ENCODE measurements at regions not wholly inside any gene's neighbourhood (a gene's known extent, or its start where the extent isn't known, plus 50 kb on each side); places are given as distances from the start of the nearest gene placed in this dataset.
"Not testable (repeated sequence)": the region's sequence is repeated elsewhere in the genome, so short reads cannot be mapped to it uniquely, and the experiment has no call there.

DNA sequence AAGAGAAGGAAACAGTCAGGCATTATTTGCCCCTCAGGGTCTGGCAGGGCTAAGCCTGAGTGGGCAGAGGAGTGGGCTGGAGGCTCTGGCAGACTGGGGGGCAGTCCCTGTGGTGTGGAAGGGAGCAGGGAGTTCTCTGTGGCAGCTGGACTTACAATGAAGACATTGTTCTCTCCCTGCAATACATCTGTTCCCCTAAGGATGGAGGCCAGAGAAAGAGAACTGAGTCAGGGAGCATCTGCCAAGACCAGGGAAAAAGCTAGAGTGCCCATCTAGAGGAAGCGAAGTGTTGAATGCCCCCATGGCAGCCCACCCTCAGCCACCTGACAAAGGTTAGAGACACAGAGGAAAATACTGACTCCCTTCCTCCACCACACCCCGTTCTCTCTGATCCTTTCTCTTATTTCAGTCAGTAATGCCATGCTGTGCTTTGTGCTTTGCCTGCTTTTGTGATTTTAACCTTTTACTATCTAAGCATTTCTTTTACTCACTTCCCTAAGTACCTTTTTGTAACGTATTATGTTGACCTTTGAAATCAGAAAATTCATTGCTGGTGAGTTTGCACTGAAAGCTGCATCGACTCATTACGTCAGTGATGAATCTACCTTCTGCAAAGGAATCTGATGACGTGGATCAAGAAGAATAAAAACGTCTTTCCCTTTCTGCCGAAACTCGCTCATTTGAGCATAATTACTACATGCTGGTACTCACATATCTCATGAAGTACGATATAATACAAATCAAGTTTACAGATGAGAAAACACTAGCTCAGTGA is 76.0 kb downstream of the ACTL7B start:
- FAIRE-seq (no peak), DNase-seq (ENCODE audit: insufficient read length, low spot score) (no peak)
- TF ChIP-seq POLR2A (IDR thresholded peaks at IDR 0.05; ENCODE audit: low read depth, low read length) = no peak

DNA sequence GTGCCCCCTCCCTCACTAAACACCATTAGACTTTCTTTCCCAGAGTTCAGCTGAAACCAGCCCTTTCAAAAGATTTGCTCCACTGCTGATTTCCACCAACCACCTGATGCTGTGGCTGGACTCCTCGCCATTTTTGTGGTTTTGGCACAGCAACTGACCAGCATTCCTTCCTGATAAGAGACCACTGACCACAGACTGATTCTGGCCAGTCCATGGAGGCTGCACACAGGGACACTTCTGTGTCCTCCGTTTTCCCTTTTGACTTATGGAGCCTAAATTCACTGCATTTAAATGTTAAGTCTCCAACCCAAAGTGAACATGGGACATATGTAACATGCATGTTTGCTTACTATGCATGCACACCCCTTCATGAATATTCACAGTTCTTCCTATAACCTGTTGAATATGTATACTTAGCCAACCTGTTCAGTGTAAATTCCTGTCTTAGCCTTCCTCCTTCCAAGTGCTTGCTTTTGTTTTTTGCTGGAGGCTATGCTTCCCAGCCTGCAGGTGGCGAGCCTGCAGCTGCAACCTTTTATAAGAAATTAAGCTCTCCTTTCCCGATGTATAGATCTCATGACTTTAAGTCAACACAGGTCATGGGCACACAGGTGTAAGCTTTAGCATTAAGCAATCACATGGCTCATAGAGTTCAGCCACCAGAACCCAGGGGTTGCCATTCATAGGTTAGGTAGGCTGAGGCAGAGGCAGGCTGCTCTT is 78.7 kb downstream of the ACTL7B start:
- TF ChIP-seq POLR2A (IDR thresholded peaks at IDR 0.05; ENCODE audit: low read depth, low read length) = no peak
- peak; percentile 27 for FAIRE-seq
- DNase-seq (ENCODE audit: insufficient read length, low spot score) = peak; percentile 16

DNA sequence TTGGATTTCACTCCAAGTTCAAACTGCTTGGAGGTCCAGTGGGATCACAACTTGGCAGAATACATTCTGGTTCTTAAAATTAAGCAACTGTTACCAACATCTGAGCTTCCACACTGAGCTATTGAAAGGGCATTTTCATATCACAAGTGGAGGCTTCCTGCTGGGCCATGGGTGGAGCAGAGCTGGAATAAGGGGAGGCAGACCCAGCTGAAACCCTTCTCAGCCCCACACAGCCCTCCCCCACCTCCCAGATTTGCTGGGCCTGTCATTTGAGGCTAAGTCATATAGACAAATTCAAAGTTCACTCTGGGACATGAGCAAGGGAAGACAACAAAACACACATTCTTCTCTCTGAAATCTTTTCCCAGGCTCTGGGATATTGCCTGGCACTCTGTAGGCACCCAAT is 79.9 kb downstream of the ACTL7B start:
- TF ChIP-seq POLR2A (IDR thresholded peaks at IDR 0.05; ENCODE audit: low read depth, low read length) = no peak
- FAIRE-seq (no peak), DNase-seq (ENCODE audit: insufficient read length, low spot score) (no peak)

DNA sequence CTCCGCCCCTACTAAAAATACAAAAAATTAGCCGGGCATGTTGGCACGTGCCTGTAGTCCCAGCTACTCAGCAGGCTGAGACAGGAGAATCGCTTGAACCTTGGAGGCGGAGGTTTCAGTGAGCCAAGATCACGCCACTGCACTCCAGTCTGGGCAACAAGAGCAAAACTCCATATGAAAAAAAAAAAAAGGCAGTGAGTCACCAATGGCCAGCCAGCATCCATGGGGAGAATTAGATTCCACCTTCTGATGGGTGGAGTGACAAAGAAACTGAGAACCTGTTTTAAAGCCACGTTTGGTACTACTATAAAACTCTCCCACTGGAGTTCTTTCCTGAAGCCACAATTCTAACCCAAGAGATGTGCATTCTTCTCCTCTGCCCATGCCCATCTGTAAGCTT is 81.7 kb downstream of the ACTL7B start:
- FAIRE-seq; DNase-seq (ENCODE audit: insufficient read length, low spot score): not testable (repeated sequence)

DNA sequence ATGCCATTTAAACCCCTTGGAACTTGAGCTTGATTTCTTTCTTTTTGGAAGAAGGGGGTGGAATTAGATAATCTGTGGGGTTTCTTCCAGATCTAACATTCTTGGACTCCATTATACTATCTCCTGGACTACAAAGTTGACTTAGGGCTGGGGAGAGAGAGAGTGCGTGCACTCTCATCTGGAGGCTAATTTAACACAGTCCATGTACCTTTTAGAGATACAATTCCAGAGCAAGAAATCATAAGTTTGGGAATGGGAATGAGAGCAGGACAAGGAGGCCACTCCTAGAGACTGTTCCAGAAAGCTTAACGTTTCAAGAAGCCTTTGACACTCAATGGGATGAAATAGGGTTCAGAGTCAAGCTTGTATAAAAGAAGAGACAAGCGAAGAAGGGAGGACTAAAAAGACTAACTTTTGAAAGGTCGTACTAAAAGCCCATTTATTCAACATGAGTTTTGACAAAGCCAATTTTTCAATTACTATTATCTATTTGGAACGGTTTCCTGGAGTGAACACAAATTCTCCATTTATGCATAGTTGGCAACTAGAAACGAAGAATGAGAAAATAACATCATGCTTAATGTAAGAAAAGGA is 83.4 kb downstream of the ACTL7B start:
- DNase-seq (ENCODE audit: insufficient read length, low spot score) = no peak
- FAIRE-seq = no peak
- TF ChIP-seq POLR2A (IDR thresholded peaks at IDR 0.05; ENCODE audit: low read depth, low read length) = no peak

DNA sequence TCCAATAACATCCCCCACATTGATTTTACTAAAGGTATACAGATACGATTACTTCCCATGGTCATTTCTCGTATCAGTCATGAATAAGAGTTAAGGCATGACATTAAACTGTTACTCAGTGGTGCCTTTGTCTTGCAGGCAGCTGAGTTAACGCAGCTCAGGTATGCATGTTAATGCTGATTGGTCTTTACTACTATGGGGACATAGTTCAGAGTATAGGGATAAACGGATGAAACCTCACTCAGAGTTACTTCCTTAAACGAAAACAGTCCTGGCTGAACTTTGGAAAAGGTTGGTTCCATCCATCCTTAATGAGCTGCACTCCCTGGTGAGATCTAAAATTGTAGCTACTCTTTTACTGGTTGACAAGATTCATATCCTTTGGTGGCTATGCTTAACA is 87.0 kb downstream of the ACTL7B start:
- FAIRE-seq = peak; percentile 61
- no peak for TF ChIP-seq POLR2A (IDR thresholded peaks at IDR 0.05; ENCODE audit: low read depth, low read length)
- DNase-seq (ENCODE audit: insufficient read length, low spot score) = no peak

DNA sequence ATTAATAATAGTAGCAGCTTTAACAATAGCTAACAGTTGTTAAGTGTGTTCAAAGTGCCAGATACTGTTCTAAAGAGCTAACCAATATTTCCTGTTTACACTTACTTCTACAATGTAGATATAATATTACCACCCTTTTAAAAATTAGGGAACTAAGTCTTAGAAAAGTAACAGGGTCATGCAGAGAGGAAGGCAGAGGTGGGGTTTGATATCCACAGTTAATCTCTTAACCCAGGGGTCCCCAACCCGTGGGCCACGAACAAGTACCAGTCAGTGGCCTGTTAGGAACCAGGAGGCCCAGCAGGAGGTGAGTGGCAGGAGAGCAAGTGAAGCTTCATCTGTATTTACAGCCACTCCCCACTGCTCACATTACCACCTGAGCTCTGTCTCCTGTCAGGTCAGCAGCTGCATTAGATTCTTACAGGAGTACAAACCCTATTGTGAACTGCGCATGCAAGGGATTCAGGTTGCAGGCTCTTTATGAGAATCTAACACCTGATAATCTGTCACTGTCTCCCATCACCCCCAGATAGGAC is 89.1 kb downstream of the ACTL7B start:
- no peak for TF ChIP-seq POLR2A (IDR thresholded peaks at IDR 0.05; ENCODE audit: low read depth, low read length)
- FAIRE-seq (no peak), DNase-seq (ENCODE audit: insufficient read length, low spot score) (no peak)

DNA sequence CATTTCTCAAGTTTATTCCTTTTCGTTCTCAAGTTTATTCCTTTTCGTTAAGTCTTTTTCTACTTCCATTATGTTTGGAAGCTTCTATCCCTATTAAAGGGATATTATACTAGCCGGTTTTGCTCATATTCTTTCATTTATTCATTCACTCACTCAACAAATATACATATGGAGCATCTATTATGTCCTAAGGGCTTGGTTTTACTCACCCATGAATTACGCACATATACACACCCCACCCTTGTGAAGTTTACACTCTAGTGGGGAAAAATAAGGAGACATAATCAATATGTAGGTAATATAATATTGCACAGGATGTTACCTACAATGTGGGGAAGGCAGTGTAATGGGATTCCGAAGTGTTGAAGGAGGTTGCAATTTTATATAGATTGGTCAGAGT is 90.5 kb downstream of the ACTL7B start:
- DNase-seq (ENCODE audit: insufficient read length, low spot score) (no peak), FAIRE-seq (no peak)
- no peak for TF ChIP-seq POLR2A (IDR thresholded peaks at IDR 0.05; ENCODE audit: low read depth, low read length)

DNA sequence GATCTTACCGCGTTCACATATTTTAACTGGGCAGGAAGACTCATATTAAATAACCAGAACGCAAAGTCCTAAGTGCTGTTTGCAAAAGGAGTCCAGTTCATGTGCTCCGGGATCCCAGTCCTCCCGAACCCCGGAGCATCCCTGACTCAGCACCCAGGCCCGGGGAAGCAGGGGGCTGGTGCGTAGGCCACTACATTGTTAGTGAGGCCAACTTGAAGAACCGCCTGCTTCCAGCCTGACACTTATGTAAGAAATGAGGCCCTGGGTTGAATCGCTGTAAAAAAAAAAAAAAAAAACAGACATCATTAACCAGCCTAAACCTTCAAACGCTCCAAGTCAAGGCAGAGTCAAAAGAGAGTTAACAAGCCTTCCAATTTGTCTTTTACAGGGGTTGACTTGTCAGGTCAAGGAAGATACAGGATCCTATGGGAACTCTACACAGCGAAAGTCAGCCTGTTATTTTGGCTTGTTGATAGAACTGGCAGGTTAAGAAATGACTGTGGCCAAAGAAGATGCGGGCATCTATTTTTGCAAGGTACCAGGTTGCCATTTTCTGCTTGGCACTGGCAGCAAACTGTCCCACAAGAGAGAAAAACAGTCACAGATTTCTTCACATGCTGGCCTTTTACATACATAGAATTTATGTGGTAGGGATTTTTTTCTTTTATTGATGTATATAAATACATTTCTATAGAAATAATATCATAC is 93.3 kb downstream of the ACTL7B start:
- FAIRE-seq (no peak), DNase-seq (ENCODE audit: insufficient read length, low spot score) (no peak)
- no peak for TF ChIP-seq POLR2A (IDR thresholded peaks at IDR 0.05; ENCODE audit: low read depth, low read length)

DNA sequence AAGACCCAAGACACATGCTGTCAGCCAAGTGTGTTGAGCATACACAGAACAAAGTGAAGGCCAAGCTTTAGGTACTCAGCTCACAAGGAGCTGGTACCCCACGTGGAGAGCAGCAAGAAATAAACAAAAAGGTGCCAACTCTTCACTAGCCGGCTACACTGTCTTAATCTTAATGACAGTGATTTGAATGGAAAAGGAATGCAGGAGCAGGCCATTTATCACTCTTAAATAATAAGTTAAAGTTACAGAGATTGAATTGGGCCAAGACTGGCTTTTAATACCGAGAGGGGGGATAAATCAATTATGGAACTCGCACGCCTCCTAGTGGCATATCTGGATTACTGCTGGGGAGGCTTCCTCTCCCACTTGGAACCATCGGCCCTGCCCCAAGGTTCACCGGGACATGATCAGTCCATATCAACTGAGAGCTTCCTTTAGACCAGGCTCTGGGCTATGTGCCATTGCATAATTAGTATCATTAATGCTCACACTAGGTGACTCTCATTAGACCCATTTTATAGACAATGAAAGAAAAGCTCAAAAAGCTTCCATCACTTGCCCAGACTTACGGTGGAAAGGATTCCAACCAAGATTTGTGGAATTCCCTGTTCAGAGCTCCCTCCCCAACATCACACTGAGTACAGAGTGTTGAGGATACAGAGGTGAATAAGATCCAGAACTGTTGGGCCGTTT is 94.0 kb downstream of the ACTL7B start:
- peak; percentile 77 for DNase-seq (ENCODE audit: insufficient read length, low spot score)
- TF ChIP-seq POLR2A (IDR thresholded peaks at IDR 0.05; ENCODE audit: low read depth, low read length) = no peak
- FAIRE-seq = peak; percentile 87

DNA sequence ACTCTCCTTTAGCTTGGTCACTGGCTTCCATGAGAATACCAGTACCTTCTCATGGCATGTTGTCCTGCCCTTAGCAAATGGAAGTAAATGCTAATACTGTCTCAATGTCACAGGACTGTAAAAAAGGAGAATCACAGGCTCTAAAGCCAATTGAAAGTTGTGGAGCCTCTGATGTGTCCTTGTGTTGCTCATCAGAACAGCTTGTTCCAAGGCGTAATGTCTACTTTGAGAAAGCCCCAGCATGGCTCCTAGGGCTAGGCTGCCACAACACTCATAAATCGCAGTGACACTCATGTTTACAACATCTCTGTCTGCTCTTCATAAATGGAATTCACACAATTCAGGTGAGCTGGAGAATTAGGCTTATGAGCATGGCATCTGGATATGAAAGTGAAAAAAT is 94.9 kb downstream of the ACTL7B start:
- FAIRE-seq = no peak

DNA sequence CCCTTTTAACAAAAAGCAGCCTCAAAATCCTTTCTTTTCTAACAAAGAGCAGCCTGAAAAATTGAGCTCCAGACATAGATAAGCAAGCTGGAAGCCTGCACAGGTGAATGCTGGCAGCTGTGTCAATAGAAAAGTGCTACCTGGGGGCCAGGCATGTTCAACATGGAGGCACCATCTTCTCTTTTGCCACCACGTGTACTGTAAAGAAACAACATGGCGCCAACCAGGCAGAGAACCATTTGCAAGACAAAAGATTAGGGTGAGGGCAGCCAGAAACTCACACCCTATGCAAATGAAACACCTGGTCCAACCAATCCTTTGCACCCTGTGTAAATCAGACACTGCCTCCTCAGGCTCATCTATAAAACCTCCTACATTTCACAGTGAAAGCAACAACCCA is 96.0 kb downstream of the ACTL7B start:
- no peak for DNase-seq (ENCODE audit: insufficient read length, low spot score)

More for the DNA sequence above, 94.9 kb downstream of the ACTL7B start:
- no peak for DNase-seq (ENCODE audit: insufficient read length, low spot score)
- TF ChIP-seq POLR2A (IDR thresholded peaks at IDR 0.05; ENCODE audit: low read depth, low read length) = no peak

DNA sequence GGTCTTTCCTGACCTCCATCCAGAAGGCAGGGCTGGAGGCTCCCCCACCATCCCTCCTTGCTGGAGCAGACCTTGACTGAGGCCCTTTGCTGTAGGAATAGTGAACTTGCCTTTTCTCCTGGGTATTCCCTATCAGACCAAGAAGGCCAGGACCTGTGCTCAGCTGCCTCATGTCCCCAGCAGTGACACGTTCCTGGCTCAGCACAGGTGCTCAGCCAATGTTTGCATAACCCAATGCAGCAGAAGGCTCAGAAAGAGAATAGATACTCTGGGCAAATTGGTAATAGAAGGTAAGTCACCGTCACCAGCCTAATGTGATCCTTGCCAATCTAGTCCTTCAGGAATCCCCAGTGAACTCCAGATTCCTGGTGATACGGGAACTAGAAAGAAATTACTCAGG is 96.4 kb downstream of the ACTL7B start:
- TF ChIP-seq POLR2A (IDR thresholded peaks at IDR 0.05; ENCODE audit: low read depth, low read length) = no peak
- FAIRE-seq = no peak
- no peak for DNase-seq (ENCODE audit: insufficient read length, low spot score)

More for the DNA sequence above, 96.0 kb downstream of the ACTL7B start:
- TF ChIP-seq POLR2A (IDR thresholded peaks at IDR 0.05; ENCODE audit: low read depth, low read length) = no peak
- FAIRE-seq = no peak

Data from H54 (cell line).